HG02840 (cell line): ENCODE measurements at regions not wholly inside any gene's neighbourhood (a gene's known extent, or its start where the extent isn't known, plus 50 kb on each side); places are given as distances from the start of the nearest gene placed in this dataset.

Experiments used
- ATAC-seq: cut with Tn5 transposase; IDR thresholded peaks from one replicate; pipeline ENCODE4 v1.9.1; 2021; ENCODE audit warnings: mild to moderate bottlenecking, moderate library complexity, moderate number of reproducible peaks; ENCODE audit not compliant: unreplicated experiment, low FRiP score

DNA sequence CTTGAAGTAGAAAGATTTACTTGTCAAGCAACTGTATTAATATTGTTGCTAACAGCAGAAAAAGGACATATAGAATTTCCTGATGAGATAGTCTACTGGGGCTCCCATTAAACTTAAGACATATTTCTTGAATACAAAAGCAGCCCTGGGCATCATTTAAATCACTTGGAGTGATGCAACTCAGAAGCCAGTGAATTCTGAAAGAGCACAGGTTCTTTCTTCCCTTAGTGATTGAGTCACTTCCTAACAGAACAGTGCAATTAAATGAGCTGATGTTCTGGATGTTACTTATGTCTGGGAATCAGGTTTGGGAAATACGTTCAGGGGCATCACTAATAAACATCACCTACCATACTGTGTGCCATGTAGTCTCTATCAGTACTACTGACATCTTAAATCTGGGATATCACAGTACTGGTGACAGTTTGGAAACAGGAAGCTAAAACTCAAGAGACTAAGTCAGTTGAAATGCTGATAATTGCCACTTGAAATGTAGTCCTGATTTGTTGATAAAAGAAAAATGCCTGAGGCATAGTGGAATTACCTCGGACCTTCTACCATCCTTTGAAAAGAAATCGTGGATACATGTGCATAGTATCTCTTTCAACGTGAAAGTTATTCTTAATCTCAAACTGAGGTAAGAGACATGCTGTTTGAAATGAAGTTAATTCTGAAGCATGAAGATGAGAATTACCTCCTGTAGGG, 249.2 kb upstream of the GPRIN3 start:
- no peak for ATAC-seq

DNA sequence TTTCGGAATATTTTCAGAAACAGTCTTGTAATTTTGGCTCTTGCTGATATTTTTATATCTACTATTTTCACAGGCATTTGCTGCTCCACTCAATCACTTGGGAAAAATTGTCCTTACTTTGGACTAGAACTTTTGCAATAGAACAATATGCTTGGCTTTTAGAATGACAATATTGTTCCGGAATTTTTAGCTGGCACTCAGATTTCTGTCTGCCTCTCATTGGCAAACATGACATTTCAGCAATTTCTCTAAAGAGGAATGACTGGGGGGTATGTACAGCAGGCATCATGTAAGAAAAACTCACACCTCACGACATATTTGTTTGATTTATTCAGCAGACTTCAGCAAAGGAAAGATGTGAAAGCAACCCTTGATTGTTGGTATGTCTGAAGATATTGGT, 243.6 kb upstream of the GPRIN3 start:
- no peak for ATAC-seq

DNA sequence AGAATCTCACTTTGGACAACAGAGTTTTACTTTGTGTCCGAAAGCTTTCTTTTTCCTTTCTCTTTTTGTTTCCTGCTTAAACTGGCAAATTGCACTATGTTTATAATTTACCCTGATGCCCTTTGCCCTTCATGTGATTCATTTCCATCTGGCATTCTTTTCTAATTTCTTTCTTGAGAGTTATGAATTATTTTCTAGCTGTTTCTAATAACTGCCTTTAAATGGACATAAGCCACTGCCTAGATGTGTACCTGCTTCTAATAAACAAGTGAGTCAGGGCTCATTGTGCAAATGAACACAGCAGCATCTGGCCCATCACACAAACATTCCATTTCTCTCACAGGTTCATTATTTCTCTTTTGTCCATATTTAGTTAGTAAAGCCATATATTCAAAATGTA, 242.3 kb upstream of the GPRIN3 start:
- no peak for ATAC-seq

DNA sequence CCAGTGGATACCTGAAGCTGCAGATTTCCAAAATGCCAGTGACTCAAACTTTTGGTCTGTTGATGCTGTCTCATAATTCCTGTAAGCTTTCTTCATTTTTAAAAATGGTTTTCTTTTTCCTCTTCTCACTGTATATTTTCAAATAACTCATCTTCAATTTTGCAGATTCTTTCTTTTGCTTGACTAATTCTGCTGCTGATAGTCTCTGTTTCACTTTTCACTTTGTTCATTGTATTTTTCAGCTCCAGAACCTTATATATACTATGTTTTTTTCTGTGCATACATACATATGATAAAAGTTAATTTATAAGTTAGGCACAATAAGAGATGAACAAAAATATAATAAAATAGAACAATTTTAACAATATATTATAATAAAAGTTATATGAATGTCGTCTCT, 237.7 kb upstream of the GPRIN3 start:
- ATAC-seq, result no peak

DNA sequence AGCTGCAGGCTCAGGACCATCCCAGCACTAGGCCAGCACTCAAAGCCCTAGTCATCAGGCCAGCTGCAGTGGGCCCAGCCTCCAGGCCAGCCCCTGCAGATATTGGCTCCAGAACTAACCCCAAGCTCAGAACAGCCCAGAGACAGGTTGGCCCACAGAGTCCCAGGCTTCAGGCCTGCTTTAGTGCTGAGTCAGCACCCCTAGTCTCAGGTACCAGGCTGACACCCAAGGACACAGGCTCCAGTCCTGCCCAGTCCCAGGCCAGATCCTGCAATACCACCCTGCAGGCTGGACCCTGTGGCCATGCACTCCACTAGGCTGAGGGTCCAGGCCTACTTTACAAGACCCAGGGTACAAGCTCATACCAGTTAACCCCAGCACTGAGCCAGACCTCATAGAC, 234.4 kb upstream of the GPRIN3 start:
- ATAC-seq, result no peak

DNA sequence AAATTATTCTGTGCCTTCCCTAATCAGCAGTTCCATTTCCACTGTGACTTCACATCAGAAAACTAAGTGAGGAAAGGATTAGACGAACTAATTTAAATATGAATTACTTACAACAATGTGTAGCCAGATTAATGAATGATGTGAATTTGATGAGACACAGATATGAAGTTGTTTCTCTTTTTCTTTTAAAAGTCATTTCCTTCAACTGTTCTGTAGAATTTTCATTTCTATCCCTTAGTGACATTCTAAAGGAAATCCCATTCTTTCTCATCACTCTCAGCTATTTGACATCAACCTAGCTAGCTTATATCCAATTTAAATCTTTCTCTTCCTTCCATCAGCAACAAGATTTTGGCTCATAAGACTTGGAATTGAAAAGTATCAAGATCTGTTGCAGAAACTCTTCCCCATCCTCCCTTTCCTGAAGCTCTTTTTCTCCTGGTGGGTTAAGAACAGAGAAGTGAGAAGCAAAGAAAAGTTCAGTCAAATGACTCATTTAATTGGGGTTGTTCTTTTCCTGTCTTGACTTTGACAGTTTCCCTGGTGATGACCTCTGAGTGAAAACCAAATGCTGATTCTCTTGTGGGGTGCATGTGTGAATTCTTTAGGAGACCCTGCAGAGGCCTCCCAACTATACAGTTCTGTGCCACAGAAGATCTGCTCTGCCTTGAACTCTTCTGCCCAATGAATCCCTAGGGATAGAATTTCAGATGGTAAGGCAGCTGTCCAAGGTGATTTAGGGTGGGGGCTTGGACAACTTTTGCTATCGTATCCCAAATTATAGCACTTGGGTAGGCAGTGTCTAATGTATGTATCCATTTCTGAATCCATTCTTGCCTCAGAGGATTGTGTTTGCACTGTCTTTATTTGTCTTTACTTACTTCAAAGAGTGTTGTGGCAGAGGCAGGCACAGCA, 232.5 kb upstream of the GPRIN3 start:
- ATAC-seq, result no peak

DNA sequence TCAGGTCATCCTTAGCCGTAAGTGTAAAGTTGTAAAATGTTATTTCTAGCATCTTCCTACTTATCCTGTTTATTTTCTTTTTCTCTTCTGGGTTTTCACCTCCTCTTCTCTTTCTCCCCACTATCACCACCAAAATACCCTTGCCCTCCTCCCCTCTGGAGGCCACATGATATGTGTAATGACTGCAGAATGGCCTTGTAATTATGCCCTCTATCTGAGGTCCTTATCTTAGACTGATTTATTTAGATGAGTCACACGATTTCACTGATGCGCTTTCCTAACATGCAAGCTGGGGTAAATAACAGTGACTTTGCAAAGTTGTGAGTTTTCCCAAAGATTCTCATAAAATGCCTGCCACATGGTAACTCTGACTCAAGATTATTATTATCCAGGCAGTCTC, 231.8 kb upstream of the GPRIN3 start:
- no peak for ATAC-seq

DNA sequence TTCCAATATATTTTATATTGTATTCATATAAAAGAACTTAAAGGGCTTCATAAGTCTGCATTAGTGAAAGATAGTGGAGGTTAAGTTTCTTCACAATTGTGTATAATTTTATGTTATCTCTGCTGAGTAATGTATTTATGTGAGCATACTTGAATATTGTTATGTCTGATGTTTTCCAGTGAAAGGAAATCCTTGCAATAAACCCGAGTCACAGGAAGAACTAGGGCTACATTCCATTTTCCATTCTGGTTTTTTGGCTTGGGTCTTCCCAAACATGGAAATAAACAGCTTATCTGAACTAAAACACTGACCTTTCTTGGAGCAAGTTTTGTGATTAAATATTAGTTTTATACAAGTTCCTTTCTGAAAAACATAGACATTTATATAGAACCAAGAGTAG, 231.3 kb upstream of the GPRIN3 start:
- no peak for ATAC-seq

DNA sequence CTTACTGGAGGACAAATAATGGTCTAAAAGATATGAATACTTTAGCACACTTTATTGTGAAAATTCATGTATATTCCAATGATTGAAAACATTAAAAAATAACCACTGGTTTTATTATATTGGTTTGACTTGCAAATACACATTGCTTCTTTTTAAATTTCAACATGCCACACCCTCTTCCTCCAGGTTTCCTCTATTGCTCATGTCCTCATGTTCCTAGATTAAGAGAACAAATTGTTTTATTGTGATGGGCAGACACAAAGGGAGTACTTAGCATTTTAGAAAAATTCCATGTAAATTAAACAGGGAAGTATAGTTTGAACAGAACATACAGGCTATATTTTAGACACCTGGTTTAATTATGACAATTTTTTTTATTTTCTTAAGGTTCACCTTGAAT, 230.6 kb upstream of the GPRIN3 start:
- no peak for ATAC-seq

DNA sequence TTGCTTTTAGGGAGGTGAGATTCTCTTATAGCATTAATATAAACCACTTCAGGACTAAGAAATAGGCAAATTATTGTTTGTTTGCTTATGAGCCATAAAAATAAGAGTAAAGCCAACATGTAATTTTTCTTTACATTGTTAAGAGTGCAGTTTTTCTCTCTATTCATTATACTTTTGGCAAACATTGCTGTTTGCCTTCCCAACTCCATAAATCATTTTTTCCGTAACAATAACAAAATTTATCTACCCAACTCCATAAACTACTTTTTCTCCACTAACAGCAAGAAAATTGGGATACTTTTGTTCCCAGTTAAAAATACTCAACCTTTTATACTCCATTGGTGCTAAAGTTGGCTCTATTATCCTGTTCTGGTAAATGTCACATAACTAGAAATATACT, 229.7 kb upstream of the GPRIN3 start:
- ATAC-seq, result no peak

DNA sequence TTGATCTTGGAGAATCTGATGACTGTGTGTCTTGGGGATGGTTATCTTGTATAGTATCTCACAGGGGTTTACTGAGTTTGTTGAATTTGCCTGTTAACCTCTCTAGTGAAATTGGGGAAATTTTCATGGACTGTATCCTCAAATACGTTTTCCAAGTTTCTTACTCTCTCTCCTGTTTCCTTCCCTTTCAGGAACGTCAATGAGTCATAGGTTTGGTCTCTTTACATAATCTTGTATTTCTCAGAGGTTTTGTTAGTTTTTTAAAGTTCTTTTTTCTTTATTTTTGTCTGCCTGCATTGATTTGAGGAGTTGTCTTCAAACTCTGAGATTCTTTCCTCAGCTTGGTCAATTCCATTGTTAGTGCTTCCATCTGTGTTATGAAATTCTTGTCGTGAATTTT, 227.7 kb upstream of the GPRIN3 start:
- no peak for ATAC-seq

DNA sequence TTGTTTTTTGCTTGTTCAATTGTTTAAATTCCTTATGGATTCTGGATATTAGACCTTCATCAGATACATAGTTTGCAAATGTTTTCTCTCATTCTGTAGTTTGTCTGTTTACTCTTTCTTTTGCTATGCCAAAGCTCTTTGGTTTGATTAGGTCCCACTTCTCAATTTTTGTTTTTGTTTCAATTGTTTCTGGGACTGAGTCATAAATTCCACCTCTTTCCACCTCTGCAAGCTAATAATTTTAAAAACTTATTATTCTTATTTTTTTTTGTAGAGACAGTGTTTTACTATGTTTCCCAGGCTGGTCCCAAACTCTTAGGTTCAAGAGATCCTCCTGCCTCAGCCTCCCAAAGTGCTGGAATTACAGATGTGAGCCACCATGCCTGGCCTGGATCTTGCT, 226.8 kb upstream of the GPRIN3 start:
- ATAC-seq, result no peak

DNA sequence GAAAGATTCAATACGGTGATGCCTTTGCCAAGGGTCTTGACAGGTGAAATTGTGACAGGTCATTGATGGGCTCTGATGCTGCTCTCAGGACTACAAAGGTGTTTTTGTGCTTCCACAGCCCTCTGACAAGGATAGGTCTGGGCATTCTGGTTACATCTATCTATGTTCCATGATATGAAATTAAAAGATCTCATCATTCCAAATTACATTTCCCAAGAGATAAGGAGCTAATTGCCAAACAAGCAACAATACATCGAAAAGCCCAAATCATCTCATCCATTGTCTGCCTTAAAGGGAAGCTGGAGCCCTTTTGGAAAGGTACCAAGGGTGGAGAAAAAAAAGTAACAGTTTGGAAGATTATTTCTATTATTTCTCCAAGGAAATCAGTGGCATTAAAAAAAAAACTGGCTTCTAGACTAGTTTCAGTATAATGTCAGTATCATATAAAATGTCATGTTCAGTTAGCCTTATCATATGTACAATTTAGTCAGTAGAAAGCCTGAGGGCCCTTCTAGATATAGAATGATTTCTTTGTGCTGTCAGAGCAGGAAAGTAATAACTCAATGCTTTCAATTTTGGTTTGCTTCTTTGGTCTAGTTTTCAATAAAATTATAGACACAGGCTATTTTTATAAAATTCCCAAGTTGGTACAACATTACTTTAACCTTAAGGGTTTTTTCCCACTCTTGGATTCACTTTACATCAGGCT, 224.5 kb upstream of the GPRIN3 start:
- ATAC-seq, result no peak

DNA sequence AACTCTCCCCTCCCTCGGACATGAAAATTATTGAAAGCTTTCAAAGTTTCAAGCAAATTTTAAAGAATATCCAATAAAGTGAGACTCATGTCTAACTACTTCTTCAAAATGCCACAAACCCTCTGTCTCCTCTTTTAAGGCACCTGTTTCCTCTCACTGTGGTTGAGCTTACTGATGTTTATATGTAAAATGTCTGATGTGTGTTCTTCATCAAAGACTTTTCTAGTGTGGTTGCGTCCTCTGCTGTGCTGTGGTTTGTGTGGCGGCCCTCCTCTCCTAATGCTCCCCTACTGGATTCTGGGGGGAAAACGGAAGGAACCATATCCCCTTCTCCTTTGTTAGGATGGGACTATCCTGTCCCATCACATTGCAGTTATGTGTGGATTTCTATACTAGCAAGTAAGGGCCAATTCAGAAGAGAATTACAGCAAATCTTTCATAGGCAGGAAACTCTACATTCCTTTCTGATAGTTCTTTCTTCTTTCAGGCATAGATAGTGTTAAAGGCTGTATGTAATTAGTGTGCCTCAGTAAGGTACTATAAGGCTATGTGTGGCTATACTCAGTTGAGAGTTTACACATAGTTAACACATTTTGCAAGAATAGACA, 221.0 kb upstream of the GPRIN3 start:
- ATAC-seq, result no peak

DNA sequence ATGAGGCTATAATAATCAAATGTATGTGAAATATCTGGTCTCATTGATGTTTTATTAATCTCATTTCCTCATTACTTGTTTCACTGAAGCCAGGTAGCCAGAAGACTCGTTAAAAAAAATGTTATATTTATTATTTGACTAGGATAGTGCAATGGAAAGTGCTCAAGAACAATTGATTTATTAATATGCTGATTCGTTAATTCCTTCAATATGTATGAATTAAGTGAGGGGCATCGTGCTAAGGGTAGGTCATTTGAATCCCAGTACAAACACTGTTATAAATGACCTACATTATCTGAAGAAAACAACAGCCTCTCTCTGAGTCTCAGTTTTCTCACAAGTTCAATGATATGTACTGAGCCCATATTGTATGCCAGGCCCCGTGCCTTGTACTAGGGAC, 214.2 kb upstream of the GPRIN3 start:
- no peak for ATAC-seq

DNA sequence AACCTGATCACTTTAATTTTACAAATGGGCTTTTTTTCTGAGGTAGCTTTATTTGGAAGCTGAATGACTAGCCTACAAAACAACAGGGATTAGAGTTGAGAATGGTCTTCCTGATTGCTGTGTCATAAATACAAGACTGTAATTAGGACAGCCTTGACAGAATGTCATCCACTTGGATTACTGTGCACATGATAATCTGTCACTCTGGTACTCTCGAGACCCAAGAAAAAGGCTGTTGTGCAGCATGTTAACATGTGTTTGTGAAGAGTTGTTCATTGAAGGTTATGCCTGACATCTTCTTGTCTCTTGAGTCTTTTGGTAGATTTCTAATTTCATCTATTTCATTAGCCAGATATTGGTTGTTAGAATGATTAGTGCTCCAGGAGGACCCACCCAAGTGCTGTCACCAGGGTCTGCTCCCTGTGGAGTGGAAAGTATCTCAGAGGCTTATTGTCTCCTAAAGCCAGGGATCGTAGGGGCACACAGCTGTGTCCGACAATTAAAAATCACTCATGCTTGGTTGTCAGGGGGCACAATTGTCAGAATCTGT, 212.2 kb upstream of the GPRIN3 start:
- no peak for ATAC-seq

DNA sequence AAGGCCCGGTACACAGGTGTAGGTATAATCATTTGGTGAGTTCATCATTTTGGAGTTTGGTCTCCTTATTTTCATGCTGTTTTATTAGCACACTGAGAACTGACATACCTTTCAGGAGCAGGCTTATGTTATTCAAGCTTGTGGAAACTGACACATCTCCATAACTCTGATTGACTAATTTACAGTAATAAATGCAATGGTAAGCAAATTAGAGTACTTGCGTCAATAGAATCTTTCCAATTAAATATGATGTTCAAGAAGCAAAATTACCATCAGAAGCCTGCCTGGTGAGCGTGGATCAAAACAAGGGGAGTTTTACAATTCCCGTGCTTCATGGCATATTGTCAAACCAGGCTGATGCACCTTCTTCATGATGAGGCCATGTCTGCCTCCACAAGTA, 210.7 kb upstream of the GPRIN3 start:
- no peak for ATAC-seq

DNA sequence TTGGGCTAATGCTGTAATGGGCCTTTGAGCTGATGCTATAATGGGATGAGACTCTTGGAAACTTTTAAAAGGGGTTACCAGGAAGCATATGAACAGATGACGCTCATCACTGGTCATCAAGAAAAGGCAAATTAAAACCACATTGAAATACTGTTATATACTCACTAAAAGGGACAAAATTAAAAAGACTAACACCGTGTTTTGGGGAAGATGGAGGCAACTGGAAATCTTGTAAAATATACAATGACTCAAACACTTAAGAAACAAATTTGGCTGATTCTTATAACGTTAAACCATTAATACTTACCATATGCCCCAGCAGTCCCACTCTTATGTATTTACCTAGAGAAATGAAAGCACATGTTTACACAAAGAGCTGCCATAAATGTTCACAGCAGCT, 207.2 kb upstream of the GPRIN3 start:
- ATAC-seq, result no peak

DNA sequence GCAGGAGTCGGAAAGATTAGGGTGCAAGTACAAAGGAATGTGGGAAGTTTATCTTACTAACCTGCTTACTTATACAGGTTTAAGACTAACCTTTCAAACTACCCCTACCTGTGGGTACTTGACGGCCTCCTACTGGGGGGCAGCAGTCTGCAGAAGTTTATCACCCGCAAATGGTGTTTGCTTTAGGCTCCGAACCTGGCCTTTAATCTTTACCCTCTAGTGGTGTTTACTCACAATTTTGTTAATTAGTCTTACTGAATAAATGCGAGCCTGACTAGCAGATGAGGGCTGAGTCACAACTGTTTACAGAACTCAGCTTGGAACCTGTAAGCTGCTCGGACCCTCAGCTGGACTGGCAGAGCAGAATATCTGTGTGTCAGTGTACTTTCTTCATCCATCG, 204.2 kb upstream of the GPRIN3 start:
- no peak for ATAC-seq

DNA sequence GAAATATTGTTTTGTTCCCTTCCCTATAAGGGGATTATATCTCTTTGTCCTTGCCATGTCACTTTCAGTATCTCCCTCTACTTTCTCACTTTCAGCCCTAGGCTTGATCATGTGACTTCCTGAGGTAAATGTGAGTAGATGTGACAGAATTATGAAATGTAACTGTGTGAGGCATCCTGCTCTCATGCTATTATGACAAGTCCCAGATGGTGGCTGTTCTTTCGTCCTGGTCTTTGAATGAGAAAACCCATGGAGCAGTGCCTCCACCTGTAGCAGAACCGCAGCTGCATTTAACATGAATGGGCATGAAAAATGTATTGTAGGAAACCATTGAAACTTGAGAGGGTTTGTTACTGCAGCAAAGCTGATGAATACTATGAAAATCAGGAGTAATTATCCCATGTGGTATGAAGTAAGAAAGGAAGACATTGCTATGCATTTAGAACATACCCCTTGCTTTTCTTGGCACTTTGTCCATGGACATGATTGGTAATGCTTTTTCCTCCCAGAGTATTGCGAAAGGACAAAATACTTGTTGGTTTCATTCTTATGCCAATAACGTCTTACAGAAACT, 202.2 kb upstream of the GPRIN3 start:
- ATAC-seq, result peak; percentile 89
